ENCODE measurements at regions not wholly inside any gene's neighbourhood (a gene's known extent, or its start where the extent isn't known, plus 50 kb on each side); places are given as distances from the start of the nearest gene placed in this dataset.

- TF ChIP-seq CTCF (IDR thresholded peaks at IDR 0.05) (no peak), ZFX (IDR thresholded peaks at IDR 0.05; ENCODE audit: borderline replicate concordance) (no peak)
These were observed 218.5 kb upstream of the SLC30A5 start for GRCh38 chr5:68875351-68875750.
